ENCODE measurements at regions not wholly inside any gene's neighbourhood (a gene's known extent, or its start where the extent isn't known, plus 50 kb on each side); places are given as distances from the start of the nearest gene placed in this dataset.
A peak's percentile ranks its signal among the peaks of the same experiment; 100 is the strongest.
"Not testable (repeated sequence)": the region's sequence is repeated elsewhere in the genome, so short reads cannot be mapped to it uniquely, and the experiment has no call there.

- ATAC-seq, result no peak
- no peaks in the 10 kb centered on the region for H3K9me3 Mint-ChIP-seq
- H3K4me1 Mint-ChIP-seq, result no peaks in the 10 kb centered on the region
Observed at GRCh38 chr1:99062192-99062591, 57.5 kb upstream of the PLPPR5 start.

DNA sequence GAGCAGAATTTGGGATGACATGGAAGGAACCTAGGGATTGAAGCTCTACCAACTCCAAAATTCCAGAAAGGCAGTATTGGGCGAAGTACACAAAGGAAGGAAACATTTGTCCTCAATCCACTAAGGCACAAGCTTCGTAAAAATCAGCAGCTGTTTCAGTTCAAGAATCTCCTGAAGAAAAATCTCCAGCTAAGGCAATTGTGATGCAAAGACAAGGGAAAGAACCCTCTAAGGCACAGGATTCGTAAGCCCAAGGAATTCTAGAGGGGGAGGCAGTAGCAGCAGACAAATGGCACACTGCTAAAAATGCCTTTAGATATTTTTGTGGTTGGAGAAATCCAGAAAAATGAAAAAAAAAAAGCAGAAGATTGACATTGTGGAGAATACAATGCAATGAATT lies 64.5 kb upstream of the PLPPR5 start:
- Mint-ChIP-seq H3K27ac (no peak overlapping the region), H3K9me3 (no peaks in the 10 kb centered on the region), H3K27me3 (no peaks in the 10 kb centered on the region), H3K4me1 (no peaks in the 10 kb centered on the region), H3K4me3 (no peak overlapping the region)
- ATAC-seq (no peak), DNase-seq (no peak)

More at GRCh38 chr1:99062192-99062591, 57.5 kb upstream of the PLPPR5 start:
- Mint-ChIP-seq H3K27me3 (no peaks in the 10 kb centered on the region), H3K27ac (no peak overlapping the region), H3K4me3 (no peak overlapping the region)
- DNase-seq, result no peak

GRCh38 chr1:99078529-99078928 lies 73.9 kb upstream of the PLPPR5 start:
- H3K9me3 Mint-ChIP-seq, H3K27me3 Mint-ChIP-seq: not testable (repeated sequence)

DNA sequence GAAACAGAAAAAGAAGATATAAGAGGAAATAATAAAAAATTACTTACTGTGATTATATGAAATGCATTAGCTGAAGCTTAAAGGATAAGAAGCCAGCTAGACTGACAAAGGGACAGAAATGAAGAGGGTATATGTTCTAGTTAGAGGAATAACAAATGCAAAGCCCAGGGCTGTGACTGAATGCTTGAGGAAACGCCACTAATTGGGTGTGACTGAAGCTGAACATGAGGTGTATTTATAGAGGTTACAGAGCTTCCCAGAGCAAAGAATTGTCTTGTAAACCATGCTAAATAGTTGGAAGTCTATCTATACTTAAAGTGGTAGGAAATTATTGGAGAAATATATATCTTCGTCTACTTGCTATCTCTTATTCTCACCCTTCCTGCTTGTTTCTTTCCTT lies 77.7 kb upstream of the PLPPR5 start:
- Mint-ChIP-seq H3K27ac (no peak overlapping the region), H3K27me3 (no peaks in the 10 kb centered on the region), H3K9me3 (peaks cover 0 to 8% of the 10 kb centered on the region in 2 donors), H3K4me3 (no peak overlapping the region), H3K4me1 (no peaks in the 10 kb centered on the region)
- ATAC-seq, result no peak
- DNase-seq, result no peak

More at GRCh38 chr1:99078529-99078928, 73.9 kb upstream of the PLPPR5 start:
- DNase-seq, H3K4me1 Mint-ChIP-seq, H3K4me3 Mint-ChIP-seq, ATAC-seq, H3K27ac Mint-ChIP-seq: not testable (repeated sequence)

DNA sequence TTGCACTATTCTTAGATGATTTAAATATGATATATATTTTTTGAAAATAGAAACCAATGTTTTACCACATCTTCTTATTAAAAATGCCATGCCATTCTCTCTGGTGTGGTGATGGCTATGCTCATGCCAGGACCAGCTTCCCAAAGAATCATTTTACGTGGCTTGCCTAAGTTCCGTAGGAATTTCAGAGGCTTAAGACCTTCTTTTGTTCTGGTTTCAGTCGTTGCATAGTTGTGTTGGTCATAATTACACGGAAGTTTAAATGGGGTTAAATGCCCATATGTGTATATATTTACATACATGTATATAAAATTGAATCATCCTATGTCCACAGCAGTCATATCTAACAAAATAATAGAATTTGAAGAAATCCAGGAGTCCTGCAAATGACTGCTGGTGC lies 78.7 kb upstream of the PLPPR5 start:
- Mint-ChIP-seq H3K4me3 (no peak overlapping the region), H3K9me3 (peaks cover 4 to 17% of the 10 kb centered on the region in 2 donors), H3K27ac (no peak overlapping the region), H3K4me1 (no peaks in the 10 kb centered on the region), H3K27me3 (no peaks in the 10 kb centered on the region)
- DNase-seq (no peak), ATAC-seq (no peak)

GRCh38 chr1:99084562-99084961 lies 79.9 kb upstream of the PLPPR5 start:
- H3K27ac Mint-ChIP-seq, result no peak overlapping the region
- no peak for ATAC-seq
- H3K9me3 Mint-ChIP-seq, result peaks cover 7 to 22% of the 10 kb centered on the region in 2 donors
- H3K4me3 Mint-ChIP-seq, result no peak overlapping the region
- no peaks in the 10 kb centered on the region for H3K4me1 Mint-ChIP-seq
- no peaks in the 10 kb centered on the region for H3K27me3 Mint-ChIP-seq
- no peak for DNase-seq

- no peak overlapping the region for H3K4me3 Mint-ChIP-seq
- H3K27me3 Mint-ChIP-seq, result no peaks in the 10 kb centered on the region
- DNase-seq (no peak), ATAC-seq (no peak)
- no peak overlapping the region for H3K27ac Mint-ChIP-seq
- no peaks in the 10 kb centered on the region for H3K4me1 Mint-ChIP-seq
- H3K9me3 Mint-ChIP-seq, result peaks cover 9 to 22% of the 10 kb centered on the region in 2 donors
Observed at GRCh38 chr1:99086057-99086456, 81.4 kb upstream of the PLPPR5 start.

DNA sequence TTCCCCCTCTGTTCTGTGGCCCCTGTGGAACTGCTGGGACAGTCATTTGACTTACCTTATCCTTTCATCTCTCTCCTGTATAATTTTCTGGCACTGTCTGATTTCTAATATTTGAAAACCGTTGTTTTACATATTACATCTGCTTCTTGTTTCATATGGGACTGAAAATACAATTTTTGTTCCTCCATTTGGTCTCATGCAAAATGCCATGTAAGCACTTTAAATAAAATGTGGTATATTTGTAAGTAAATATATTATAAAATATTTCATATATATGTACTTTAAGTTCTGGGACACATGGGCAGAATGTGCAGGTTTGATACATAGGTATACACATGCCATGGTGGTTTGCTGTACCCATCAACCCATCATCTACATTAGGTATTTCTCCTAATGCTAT lies 93.9 kb upstream of the PLPPR5 start:
- Mint-ChIP-seq H3K4me3 (no peak overlapping the region), H3K27me3 (no peaks in the 10 kb centered on the region), H3K9me3 (peaks cover 12 to 37% of the 10 kb centered on the region in 2 donors), H3K4me1 (no peaks in the 10 kb centered on the region), H3K27ac (no peak overlapping the region)
- ATAC-seq (no peak), DNase-seq (no peak)

- Mint-ChIP-seq H3K27me3 (no peaks in the 10 kb centered on the region), H3K4me3 (no peak overlapping the region)
- ATAC-seq, result peak; percentile 39
Observed at GRCh38 chr1:99106274-99106673, 101.6 kb upstream of the PLPPR5 start.

DNA sequence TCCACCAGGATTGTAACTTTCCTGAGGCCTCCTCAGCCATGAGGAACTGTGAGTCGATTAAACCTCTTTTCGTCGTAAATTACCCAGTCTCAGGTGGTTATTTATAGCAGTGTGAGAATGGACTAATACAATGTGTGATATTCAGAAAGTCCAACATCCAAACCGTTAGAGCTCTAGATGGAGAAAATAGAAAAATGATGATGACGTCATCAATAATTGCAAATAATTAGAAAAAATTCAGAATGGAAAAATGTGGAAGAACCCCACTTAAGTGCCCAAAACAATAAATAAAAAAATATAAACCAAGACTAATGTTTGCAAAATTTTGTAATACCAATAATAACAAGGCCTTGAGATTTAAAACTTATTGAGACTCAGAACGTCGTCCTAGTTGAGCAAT lies 103.0 kb upstream of the PLPPR5 start:
- peak overlapping the region in 1 of 2 donors; percentile 74 for H3K27ac Mint-ChIP-seq
- no peak for DNase-seq
- ATAC-seq, result no peak
- H3K9me3 Mint-ChIP-seq, result no peaks in the 10 kb centered on the region
- H3K4me1 Mint-ChIP-seq, result peaks cover 23% of the 10 kb centered on the region
- no peaks in the 10 kb centered on the region for H3K27me3 Mint-ChIP-seq
- no peak overlapping the region for H3K4me3 Mint-ChIP-seq

More at GRCh38 chr1:99106274-99106673, 101.6 kb upstream of the PLPPR5 start:
- H3K9me3 Mint-ChIP-seq, result no peaks in the 10 kb centered on the region
- no peak for DNase-seq
- no peak overlapping the region for H3K27ac Mint-ChIP-seq
- H3K4me1 Mint-ChIP-seq, result peaks cover 23% of the 10 kb centered on the region

DNA sequence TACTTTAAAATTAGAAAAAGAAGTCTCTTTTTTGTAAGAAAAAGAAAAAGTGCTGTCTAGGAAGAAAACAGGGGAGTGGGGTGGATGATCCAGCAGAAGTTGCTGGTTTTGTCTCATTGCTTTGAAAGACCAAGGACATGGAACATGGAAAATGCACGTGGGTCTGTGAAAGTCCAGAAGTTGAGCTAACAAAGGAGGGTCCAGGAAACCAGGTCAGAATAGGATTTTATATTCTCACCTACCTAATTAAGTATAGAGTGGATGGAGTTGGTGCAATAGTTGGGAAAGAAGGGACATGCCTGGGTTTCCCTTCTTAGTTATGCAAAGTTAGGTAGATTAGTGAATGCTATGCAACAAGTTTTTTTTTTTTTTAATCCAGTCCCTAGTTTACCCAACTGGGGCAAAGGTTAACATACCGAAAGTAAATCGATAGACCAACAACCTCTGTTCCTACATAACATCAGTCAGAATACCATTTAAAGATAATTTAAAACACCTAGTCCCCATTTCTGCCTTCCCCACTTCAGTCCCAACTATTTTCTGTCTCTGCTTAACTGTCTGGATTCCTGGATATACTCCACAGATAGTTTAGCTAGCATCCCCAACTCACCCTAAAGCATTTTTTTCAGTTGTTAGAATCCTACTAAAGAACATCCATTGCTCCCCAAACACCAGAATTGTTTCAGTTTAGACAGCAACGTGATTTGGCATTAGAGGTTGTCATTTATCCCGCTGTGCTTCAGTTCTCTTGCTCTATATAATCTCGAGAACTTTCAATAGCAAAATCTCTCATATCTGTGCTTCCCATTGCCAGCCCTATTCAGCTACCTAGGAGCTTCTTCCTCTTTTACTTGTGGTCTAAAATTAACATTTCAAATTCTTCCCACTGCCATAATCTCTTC lies 105.7 kb upstream of the PLPPR5 start:
- Mint-ChIP-seq H3K27ac (no peak overlapping the region), H3K4me1 (peaks cover 22% of the 10 kb centered on the region), H3K27me3 (no peaks in the 10 kb centered on the region), H3K4me3 (no peak overlapping the region), H3K9me3 (no peaks in the 10 kb centered on the region)
- DNase-seq (no peak), ATAC-seq (no peak)

- H3K9me3 Mint-ChIP-seq, result no peaks in the 10 kb centered on the region
- DNase-seq (no peak), ATAC-seq (no peak)
- no peak overlapping the region for H3K4me3 Mint-ChIP-seq
- no peak overlapping the region for H3K27ac Mint-ChIP-seq
- no peaks in the 10 kb centered on the region for H3K27me3 Mint-ChIP-seq
- no peaks in the 10 kb centered on the region for H3K4me1 Mint-ChIP-seq
Observed at GRCh38 chr1:99115231-99115630, 110.6 kb upstream of the PLPPR5 start.

DNA sequence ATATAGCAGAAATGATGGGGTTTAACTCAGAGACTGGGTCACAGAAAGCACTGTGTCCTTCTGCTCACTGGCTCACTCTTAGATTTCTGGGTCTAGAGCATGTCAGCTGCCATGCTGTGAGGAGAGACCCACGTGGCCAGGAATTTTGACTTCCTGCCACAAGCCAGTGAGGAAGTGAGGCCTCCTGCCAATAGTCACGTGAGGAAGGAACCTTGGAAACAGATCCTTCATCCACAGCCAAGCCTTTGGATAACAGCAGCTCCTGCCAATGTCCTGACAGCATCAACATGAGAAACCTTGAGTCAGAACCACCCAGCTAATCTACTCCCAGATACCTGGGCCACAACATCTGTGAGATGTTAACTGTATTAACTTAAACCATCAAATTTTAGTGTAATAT lies 114.5 kb upstream of the PLPPR5 start:
- DNase-seq, result no peak
- ATAC-seq, result no peak
- H3K4me1 Mint-ChIP-seq, result no peaks in the 10 kb centered on the region
- no peak overlapping the region for H3K27ac Mint-ChIP-seq
- H3K27me3 Mint-ChIP-seq, result no peaks in the 10 kb centered on the region
- H3K4me3 Mint-ChIP-seq, result no peak overlapping the region
- H3K9me3 Mint-ChIP-seq, result no peaks in the 10 kb centered on the region

DNA sequence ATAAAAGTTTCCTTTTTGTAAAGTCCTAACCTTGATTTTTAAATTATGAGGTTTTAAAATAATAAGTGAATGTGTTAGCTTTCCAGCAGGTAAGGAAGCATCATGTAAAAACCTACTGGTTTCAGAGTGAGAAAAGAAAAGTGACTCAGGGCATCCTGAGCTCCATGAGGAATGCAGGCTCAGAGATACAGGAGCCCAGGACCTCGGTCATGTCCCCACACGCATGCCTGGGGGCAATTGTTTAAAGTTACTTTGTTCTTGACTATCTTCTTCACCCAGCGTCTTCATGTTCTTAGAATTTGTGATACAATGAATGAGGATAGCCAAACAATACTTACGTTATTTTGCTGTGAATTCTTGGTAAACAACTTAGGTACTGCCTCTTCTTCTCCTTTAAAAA lies 117.4 kb upstream of the PLPPR5 start:
- Mint-ChIP-seq H3K4me3 (no peak overlapping the region), H3K27ac (no peak overlapping the region), H3K27me3 (no peaks in the 10 kb centered on the region), H3K4me1 (no peaks in the 10 kb centered on the region), H3K9me3 (no peaks in the 10 kb centered on the region)
- no peak for DNase-seq
- no peak for ATAC-seq

- ATAC-seq (no peak), DNase-seq (no peak)
- H3K27me3 Mint-ChIP-seq, result no peaks in the 10 kb centered on the region
- no peak overlapping the region for H3K4me3 Mint-ChIP-seq
- H3K27ac Mint-ChIP-seq, result no peak overlapping the region
- H3K4me1 Mint-ChIP-seq, result no peaks in the 10 kb centered on the region
- H3K9me3 Mint-ChIP-seq, result peaks cover 7 to 12% of the 10 kb centered on the region in 2 donors
Observed at GRCh38 chr1:99123936-99124335, 119.3 kb upstream of the PLPPR5 start.

GRCh38 chr1:99131546-99131945 lies 126.9 kb upstream of the PLPPR5 start:
- ATAC-seq, result no peak
- peaks cover 7 to 13% of the 10 kb centered on the region in 2 donors for H3K9me3 Mint-ChIP-seq
- no peaks in the 10 kb centered on the region for H3K4me1 Mint-ChIP-seq
- H3K27me3 Mint-ChIP-seq, result peaks cover 14% of the 10 kb centered on the region
- H3K27ac Mint-ChIP-seq, result no peak overlapping the region
- no peak overlapping the region for H3K4me3 Mint-ChIP-seq
- no peak for DNase-seq
